ENCODE measurements at regions not wholly inside any gene's neighbourhood (a gene's known extent, or its start where the extent isn't known, plus 50 kb on each side); places are given as distances from the start of the nearest gene placed in this dataset.

- TF ChIP-seq ZNF175 (CRISPR knock-in tag; IDR thresholded peaks at IDR 0.05; ENCODE audit: low read depth), result no peak
- TF ChIP-seq ATF1 (CRISPR knock-in tag; IDR thresholded peaks at IDR 0.05), result no peak
- TF ChIP-seq ATF1 (tag; IDR thresholded peaks at IDR 0.05), result no peak
- TF ChIP-seq ZNF584 (CRISPR knock-in tag; IDR thresholded peaks at IDR 0.05; ENCODE audit: low read depth), result no peak
- no peak for TF ChIP-seq TCF7 (IDR thresholded peaks at IDR 0.05; ENCODE audit: borderline replicate concordance)
- TF ChIP-seq POLR2A (conservative IDR thresholded peaks at IDR 0.05), result no peak
- TF ChIP-seq CTCF (IDR thresholded peaks at IDR 0.05 in 2 of 3, conservative IDR thresholded peaks at IDR 0.05 in 1 of 3; ENCODE audit: insufficient read depth in 2 of 3, low read depth in 1 of 3, low read length in 3 of 3), result no peak
- TF ChIP-seq TCF7L2 (IDR thresholded peaks at IDR 0.05; ENCODE audit: low read depth, low read length), result no peak
- no peak for TF ChIP-seq ZBTB40 (IDR thresholded peaks at IDR 0.05)
- no peak for TF ChIP-seq ZBTB40 (CRISPR knock-in tag; IDR thresholded peaks at IDR 0.05)
- TF ChIP-seq NFIX (CRISPR knock-in tag; IDR thresholded peaks at IDR 0.05; ENCODE audit: low read depth), result no peak
Measured at GRCh38 chr4:16310606-16311005, 84.3 kb upstream of the TAPT1 start.
